PFSK-1 (cell line): ENCODE measurements at regions not wholly inside any gene's neighbourhood (a gene's known extent, or its start where the extent isn't known, plus 50 kb on each side); places are given as distances from the start of the nearest gene placed in this dataset.

Source experiments
- POLR2AphosphoS5 ChIP-seq: IDR thresholded peaks from 2 replicates; pipeline ENCODE4 v1.6.1; 2012; ENCODE audit warnings: low read depth, mild to moderate bottlenecking, control low read depth, low read length, moderate library complexity
- TAF1 ChIP-seq: IDR thresholded peaks from 2 replicates; pipeline ENCODE4 v1.6.1; 2012; ENCODE audit warnings: low read length, control low read depth, borderline replicate concordance; ENCODE audit not compliant: insufficient read depth
- TF ChIP-seq, protein P1 (sequence below), 2 experiments: IDR thresholded peaks; 2 replicates each; pipeline versions ENCODE4 v1.6.1 to v1.8.0; 2011 to 2012; ENCODE audit warnings: low read depth in 2 of 2, low read length in 2 of 2, control low read depth in 1 of 2, inconsistent platforms in 1 of 2, mild to moderate bottlenecking in 1 of 2, moderate library complexity in 1 of 2; ENCODE audit not compliant: insufficient read depth in 1 of 2

DNA sequence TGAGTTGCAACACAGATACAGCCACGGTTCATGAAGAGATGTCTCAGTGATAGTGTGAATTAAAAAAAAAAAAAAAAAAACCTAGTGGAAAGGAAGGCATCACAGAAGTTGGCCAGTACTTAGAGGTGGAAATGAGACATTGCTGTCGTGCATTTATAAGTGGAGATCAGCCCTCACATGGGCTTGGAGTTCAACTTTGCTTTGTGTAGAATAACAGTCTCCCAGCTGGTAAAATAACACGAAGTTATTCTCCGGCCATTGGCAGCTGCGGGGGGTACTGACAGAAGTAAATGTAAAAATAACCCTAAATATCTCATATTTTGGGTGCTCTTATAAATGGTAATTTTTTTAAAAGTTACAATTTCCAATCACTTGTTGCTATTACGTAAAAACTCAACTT is 98.8 kb upstream of the TMEM18 start:
- TF ChIP-seq, protein P1, sequence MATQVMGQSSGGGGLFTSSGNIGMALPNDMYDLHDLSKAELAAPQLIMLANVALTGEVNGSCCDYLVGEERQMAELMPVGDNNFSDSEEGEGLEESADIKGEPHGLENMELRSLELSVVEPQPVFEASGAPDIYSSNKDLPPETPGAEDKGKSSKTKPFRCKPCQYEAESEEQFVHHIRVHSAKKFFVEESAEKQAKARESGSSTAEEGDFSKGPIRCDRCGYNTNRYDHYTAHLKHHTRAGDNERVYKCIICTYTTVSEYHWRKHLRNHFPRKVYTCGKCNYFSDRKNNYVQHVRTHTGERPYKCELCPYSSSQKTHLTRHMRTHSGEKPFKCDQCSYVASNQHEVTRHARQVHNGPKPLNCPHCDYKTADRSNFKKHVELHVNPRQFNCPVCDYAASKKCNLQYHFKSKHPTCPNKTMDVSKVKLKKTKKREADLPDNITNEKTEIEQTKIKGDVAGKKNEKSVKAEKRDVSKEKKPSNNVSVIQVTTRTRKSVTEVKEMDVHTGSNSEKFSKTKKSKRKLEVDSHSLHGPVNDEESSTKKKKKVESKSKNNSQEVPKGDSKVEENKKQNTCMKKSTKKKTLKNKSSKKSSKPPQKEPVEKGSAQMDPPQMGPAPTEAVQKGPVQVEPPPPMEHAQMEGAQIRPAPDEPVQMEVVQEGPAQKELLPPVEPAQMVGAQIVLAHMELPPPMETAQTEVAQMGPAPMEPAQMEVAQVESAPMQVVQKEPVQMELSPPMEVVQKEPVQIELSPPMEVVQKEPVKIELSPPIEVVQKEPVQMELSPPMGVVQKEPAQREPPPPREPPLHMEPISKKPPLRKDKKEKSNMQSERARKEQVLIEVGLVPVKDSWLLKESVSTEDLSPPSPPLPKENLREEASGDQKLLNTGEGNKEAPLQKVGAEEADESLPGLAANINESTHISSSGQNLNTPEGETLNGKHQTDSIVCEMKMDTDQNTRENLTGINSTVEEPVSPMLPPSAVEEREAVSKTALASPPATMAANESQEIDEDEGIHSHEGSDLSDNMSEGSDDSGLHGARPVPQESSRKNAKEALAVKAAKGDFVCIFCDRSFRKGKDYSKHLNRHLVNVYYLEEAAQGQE (IDR thresholded peaks at IDR 0.05; ENCODE audit: insufficient read depth in 1 of 2, low read depth in 2 of 2, low read length in 2 of 2): no peak
- TF ChIP-seq POLR2AphosphoS5 (no peak), TAF1 (no peak)
